B cell (primary cell): ENCODE measurements at regions not wholly inside any gene's neighbourhood (a gene's known extent, or its start where the extent isn't known, plus 50 kb on each side); places are given as distances from the start of the nearest gene placed in this dataset.

Experiments
- ATAC-seq: fragments of 200-7000 bp; cut with Tn5 transposase; one replicate; pipeline ENCODE4 v1.10.0; 2021; ENCODE audit warnings: low read depth, mild to moderate bottlenecking, moderate number of reproducible peaks, moderate library complexity
- CTCF ChIA-PET: fragments of 350-600 bp; sonication (Branson Sonifier 250); formaldehyde crosslinking; loops from one replicate; lab custom pipeline; 2021; ENCODE audit warnings: antibody characterized with exemption, inconsistent platforms; lab: Charles Lee
- POLR2A ChIA-PET: fragments of 350-600 bp; sonication (Branson Sonifier 250); formaldehyde crosslinking; loops from one replicate; lab custom pipeline; 2021; ENCODE audit warnings: antibody characterized with exemption; lab: Charles Lee
- DNase-seq: peaks from one replicate; pipeline ENCODE4 v3.0.0; 2013
- H2AFZ ChIP-seq: 2 replicates; pipeline ENCODE4 v1.6.1; 2012; ENCODE audit warnings: mild to moderate bottlenecking, low read depth, low read length; ENCODE audit not compliant: insufficient read depth, poor library complexity, severe bottlenecking
- H3K27ac ChIP-seq, 2 donors: 1 replicate in 1 of 2; 2 replicates in 1 of 2; pipeline ENCODE4 v1.5.1; 2012 to 2013; ENCODE audit warnings: low read length in 2 of 2, mild to moderate bottlenecking in 2 of 2, moderate library complexity in 1 of 2
- H3K27me3 ChIP-seq, 4 experiments: fragments of 200-600 bp in 1 of 4; sonication (generic) in 1 of 4; replicated peaks in 1 of 4; 1 replicate in 2 of 4; 2 replicates in 2 of 4; pipeline versions ENCODE4 v1.6.1 to v1.7.0; 2013 to 2016; ENCODE audit warnings: low read length in 3 of 4, mild to moderate bottlenecking in 2 of 4, mixed read lengths in 1 of 4, moderate library complexity in 1 of 4; ENCODE audit not compliant: insufficient read depth in 4 of 4, control insufficient read depth in 3 of 4; ENCODE audit errors: control extremely low read depth in 1 of 4
- H3K36me3 ChIP-seq, 2 experiments: replicated peaks in 1 of 2; 1 replicate in 1 of 2; 2 replicates in 1 of 2; pipeline versions ENCODE4 v1.6.1 to v1.7.1; 2013; ENCODE audit warnings: low read length in 1 of 2; ENCODE audit not compliant: insufficient read depth in 2 of 2, control insufficient read depth in 1 of 2; ENCODE audit errors: control extremely low read depth in 1 of 2, extremely low read depth in 1 of 2
- H3K4me1 ChIP-seq, 2 donors: fragments of 200-600 bp in 1 of 2; sonication (generic) in 1 of 2; 1 replicate in 1 of 2; 2 replicates in 1 of 2; pipeline versions ENCODE4 v1.5.1 to v1.6.1; 2013 to 2017; ENCODE audit warnings: low read length in 2 of 2; ENCODE audit not compliant: control insufficient read depth in 2 of 2, insufficient read depth in 2 of 2
- H3K4me2 ChIP-seq: replicated peaks from 2 replicates; pipeline ENCODE3; 2012; ENCODE audit warnings: mild to moderate bottlenecking, low read depth, low read length; ENCODE audit not compliant: poor library complexity, severe bottlenecking
- H3K4me3 ChIP-seq, 5 experiments: fragments of 200-600 bp in 1 of 5; sonication (generic) in 1 of 5; 1 replicate in 3 of 5; 2 replicates in 2 of 5; pipeline versions ENCODE4 v1.5.1 to v1.7.0; 2011 to 2016; ENCODE audit warnings: low read length in 4 of 5, mild to moderate bottlenecking in 4 of 5, low read depth in 2 of 5, control low read depth in 1 of 5, moderate library complexity in 1 of 5; ENCODE audit not compliant: insufficient read depth in 1 of 5; ENCODE audit errors: control extremely low read depth in 1 of 5, extremely low read depth in 1 of 5
- H3K79me2 ChIP-seq: fragments of 200-600 bp; sonication (generic); one replicate; pipeline ENCODE4 v1.6.0; 2016; ENCODE audit warnings: low read length; ENCODE audit not compliant: control insufficient read depth, insufficient read depth
- H3K9ac ChIP-seq: fragments of 200-600 bp; sonication (generic); 2 replicates; pipeline ENCODE4 v1.6.1; 2017; ENCODE audit warnings: mild to moderate bottlenecking, low read length, moderate library complexity
- H3K9me3 ChIP-seq, 3 donors: one replicate each; pipeline versions ENCODE4 v1.6.1 to v1.7.1; 2013; ENCODE audit warnings: low read length in 2 of 3; ENCODE audit not compliant: control insufficient read depth in 2 of 3, insufficient read depth in 1 of 3; ENCODE audit errors: control extremely low read depth in 1 of 3
- H4K20me1 ChIP-seq: 2 replicates; pipeline ENCODE4 v1.6.0; 2012; ENCODE audit warnings: mild to moderate bottlenecking, low read length; ENCODE audit not compliant: insufficient read depth, control insufficient read depth, poor library complexity, severe bottlenecking
- H3K27ac Mint-ChIP-seq: one replicate; pipeline ENCODE4 v1.8.0; 2021; ENCODE audit warnings: mixed read lengths
- H3K27me3 Mint-ChIP-seq: one replicate; pipeline ENCODE4 v1.8.0; 2021; ENCODE audit warnings: mixed read lengths
- H3K4me1 Mint-ChIP-seq: one replicate; pipeline ENCODE4 v1.8.0; 2021; ENCODE audit warnings: mixed read lengths
- H3K4me3 Mint-ChIP-seq: one replicate; pipeline ENCODE4 v1.8.0; 2021; ENCODE audit warnings: mixed read lengths
- H3K9me3 Mint-ChIP-seq: one replicate; pipeline ENCODE4 v1.8.0; 2022; ENCODE audit warnings: mixed read lengths; ENCODE audit not compliant: insufficient read depth
- CTCF ChIP-seq: fragments of 200-600 bp; IDR thresholded peaks from one replicate; pipeline ENCODE4 v1.8.0; 2022; ENCODE audit warnings: antibody characterized with exemption, mild to moderate bottlenecking
- EZH2 ChIP-seq: IDR thresholded peaks from 2 replicates; pipeline ENCODE4 v1.6.1; 2012; ENCODE audit warnings: borderline replicate concordance, low read depth, mild to moderate bottlenecking, moderate library complexity, low read length; ENCODE audit not compliant: insufficient read depth, poor library complexity, severe bottlenecking
- WGBS: methylation state at CpG from one replicate; pipeline ENCODE4 v1.1.5; 2013; ENCODE audit warnings: missing lambda C conversion rate; ENCODE audit not compliant: insufficient coverage; 5-methylcytosine and 5-hydroxymethylcytosine counted together
- intact Hi-C: fragments of 100-400 bp; cut with micrococcal nuclease; formaldehyde crosslinking; loops from one replicate; pipeline ENCODE4 v1.10.0; 2022

DNA sequence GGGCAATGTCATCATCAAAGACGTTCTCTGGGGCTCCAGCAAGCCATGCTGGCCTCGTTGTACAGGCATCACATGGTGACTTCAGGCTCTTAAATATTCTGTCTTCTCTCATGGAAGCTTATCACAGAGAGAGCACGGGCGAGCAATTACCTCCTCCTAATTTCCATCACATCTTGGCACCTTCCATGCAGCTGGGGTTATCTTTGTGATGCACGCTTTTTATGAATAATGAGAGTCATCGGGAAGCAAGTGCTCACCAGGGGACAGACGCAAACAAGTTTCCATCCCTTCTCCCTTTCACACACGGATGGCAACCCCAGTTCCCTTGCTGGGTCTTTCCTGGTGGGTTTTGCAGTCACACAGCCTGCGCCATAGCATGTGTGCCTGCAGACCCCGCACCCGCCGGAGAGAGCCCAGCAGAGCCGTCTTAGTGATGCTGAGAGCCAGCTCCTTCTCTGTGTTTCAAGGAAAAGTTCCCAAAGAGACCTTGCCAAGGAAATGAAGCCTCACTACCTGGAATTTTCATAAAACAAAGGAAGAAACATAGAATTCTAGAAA is 116.3 kb upstream of the AFDN start:
- no peak overlapping the region for H3K4me3 Mint-ChIP-seq

DNA sequence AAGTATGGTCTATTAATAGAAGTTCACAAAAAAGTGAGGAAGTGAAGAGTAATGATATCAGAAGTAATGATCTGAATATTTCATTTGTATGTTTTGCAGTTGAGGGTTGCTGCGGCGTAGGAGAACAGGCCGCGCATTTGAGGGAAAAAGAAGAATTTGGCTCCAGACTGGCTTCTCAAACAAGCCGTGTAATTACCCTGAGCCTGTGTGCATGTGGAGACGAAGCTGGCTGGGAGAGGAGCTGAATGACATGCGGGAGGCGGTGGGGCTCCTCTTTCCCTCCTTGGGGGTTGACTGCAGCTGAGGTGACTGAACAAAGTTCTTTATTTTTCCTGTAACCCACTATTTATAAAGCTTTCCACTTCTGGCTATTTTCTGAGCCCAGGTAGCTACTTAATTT is 115.5 kb upstream of the AFDN start:
- DNase-seq (no peak), ATAC-seq (no peak)
- H3K9me3 Mint-ChIP-seq: no peaks in the 10 kb centered on the region
- Histone ChIP-seq H2AFZ (no peak overlapping the region), H3K4me2 (no peak overlapping the region), H3K27ac (no peak overlapping the region), H3K27me3 (peaks cover 0 to 60% (median 13%) of the 10 kb centered on the region in 4 experiments), H3K79me2 (no peaks in the 10 kb centered on the region), H3K4me3 (no peak overlapping the region), H3K36me3 (no peaks in the 10 kb centered on the region), H3K9ac (no peak overlapping the region), H4K20me1 (no peaks in the 10 kb centered on the region), H3K4me1 (peaks cover 4 to 6% of the 10 kb centered on the region in 2 donors), H3K9me3 (peaks cover 0 to 2% (median 0%) of the 10 kb centered on the region in 3 donors)
- peaks cover 4% of the 10 kb centered on the region for H3K4me1 Mint-ChIP-seq
- POLR2A ChIA-PET: no interaction called here
- no peak overlapping the region for H3K4me3 Mint-ChIP-seq
- TF ChIP-seq CTCF: no peak
- no peak for TF ChIP-seq EZH2
- H3K27me3 Mint-ChIP-seq: peaks cover 73% of the 10 kb centered on the region
- H3K27ac Mint-ChIP-seq: no peak overlapping the region
- CTCF ChIA-PET: no interaction called here
- WGBS: 96% methylated on average over 5 of the region's 8 CpGs
- intact Hi-C loops: no loop called here

More for the DNA sequence above, 116.3 kb upstream of the AFDN start:
- intact Hi-C loops: no loop called here
- no peak overlapping the region for H3K27ac ChIP-seq
- H3K4me3 ChIP-seq: no peak overlapping the region
- DNase-seq: no peak
- H4K20me1 ChIP-seq: no peaks in the 10 kb centered on the region
- POLR2A ChIA-PET: no interaction called here
- H3K4me2 ChIP-seq: no peak overlapping the region
- Mint-ChIP-seq H3K27me3 (peaks cover 70% of the 10 kb centered on the region), H3K9me3 (no peaks in the 10 kb centered on the region), H3K4me1 (peaks cover 7% of the 10 kb centered on the region), H3K27ac (no peak overlapping the region)
- H3K79me2 ChIP-seq: no peaks in the 10 kb centered on the region
- H3K9ac ChIP-seq: no peak overlapping the region
- H3K4me1 ChIP-seq: peaks cover 7 to 11% of the 10 kb centered on the region in 2 donors
- ATAC-seq: no peak
- no peak for TF ChIP-seq EZH2
- no peak for TF ChIP-seq CTCF
- CTCF ChIA-PET: no interaction called here
- 76% methylated on average over 6 of the region's 13 CpGs for WGBS
- peaks cover 0 to 2% (median 0%) of the 10 kb centered on the region in 3 donors for H3K9me3 ChIP-seq
- H3K36me3 ChIP-seq: no peaks in the 10 kb centered on the region
- H3K27me3 ChIP-seq: peaks cover 0 to 66% (median 15%) of the 10 kb centered on the region in 4 experiments
- no peak overlapping the region for H2AFZ ChIP-seq
